ENCODE measurements at regions not wholly inside any gene's neighbourhood (a gene's known extent, or its start where the extent isn't known, plus 50 kb on each side); places are given as distances from the start of the nearest gene placed in this dataset.

DNA sequence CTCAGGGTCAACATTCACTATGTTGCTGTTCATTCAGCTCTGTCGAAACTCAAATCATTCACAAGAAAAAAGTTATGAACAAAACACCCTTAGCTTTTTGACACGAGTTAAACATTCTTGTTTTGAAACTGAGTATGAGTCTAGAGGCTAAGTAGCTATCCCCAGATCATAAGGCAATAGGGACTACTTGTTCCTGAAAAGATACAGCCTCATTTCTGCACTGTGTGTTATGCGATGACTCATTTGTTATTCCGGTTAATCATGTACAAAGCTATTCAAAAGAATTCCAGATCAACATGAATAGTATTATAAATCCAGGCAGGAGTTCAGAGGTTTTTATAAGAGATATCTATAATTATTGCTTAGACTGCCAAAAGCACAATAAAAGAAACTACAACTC lies 908.0 kb downstream of the QKI start:
- TF ChIP-seq OSR1 (CRISPR knock-in tag; IDR thresholded peaks at IDR 0.05) (no peak), RARB (CRISPR knock-in tag; IDR thresholded peaks at IDR 0.05) (no peak), ARNTL (CRISPR knock-in tag; IDR thresholded peaks at IDR 0.05; ENCODE audit: borderline replicate concordance, low read depth) (no peak), ZC3H10 (CRISPR knock-in tag; IDR thresholded peaks at IDR 0.05) (no peak), ZNF565 (CRISPR knock-in tag; conservative IDR thresholded peaks at IDR 0.05; ENCODE audit: low read depth) (no peak), CREB5 (CRISPR knock-in tag; IDR thresholded peaks at IDR 0.05; ENCODE audit: low read depth) (no peak), ZNF8 (CRISPR knock-in tag; IDR thresholded peaks at IDR 0.05) (no peak), TOX (CRISPR knock-in tag; IDR thresholded peaks at IDR 0.05; ENCODE audit: borderline replicate concordance) (no peak), TCF4 (CRISPR knock-in tag; IDR thresholded peaks at IDR 0.05; ENCODE audit: borderline replicate concordance) (no peak), ZFP30 (CRISPR knock-in tag; IDR thresholded peaks at IDR 0.05) (no peak)
- TF ChIP-seq, protein P1, sequence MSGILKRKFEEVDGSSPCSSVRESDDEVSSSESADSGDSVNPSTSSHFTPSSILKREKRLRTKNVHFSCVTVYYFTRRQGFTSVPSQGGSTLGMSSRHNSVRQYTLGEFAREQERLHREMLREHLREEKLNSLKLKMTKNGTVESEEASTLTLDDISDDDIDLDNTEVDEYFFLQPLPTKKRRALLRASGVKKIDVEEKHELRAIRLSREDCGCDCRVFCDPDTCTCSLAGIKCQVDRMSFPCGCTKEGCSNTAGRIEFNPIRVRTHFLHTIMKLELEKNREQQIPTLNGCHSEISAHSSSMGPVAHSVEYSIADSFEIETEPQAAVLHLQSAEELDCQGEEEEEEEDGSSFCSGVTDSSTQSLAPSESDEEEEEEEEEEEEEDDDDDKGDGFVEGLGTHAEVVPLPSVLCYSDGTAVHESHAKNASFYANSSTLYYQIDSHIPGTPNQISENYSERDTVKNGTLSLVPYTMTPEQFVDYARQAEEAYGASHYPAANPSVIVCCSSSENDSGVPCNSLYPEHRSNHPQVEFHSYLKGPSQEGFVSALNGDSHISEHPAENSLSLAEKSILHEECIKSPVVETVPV (CRISPR knock-in tag; IDR thresholded peaks at IDR 0.05), result no peak
- TF ChIP-seq, protein P2, sequence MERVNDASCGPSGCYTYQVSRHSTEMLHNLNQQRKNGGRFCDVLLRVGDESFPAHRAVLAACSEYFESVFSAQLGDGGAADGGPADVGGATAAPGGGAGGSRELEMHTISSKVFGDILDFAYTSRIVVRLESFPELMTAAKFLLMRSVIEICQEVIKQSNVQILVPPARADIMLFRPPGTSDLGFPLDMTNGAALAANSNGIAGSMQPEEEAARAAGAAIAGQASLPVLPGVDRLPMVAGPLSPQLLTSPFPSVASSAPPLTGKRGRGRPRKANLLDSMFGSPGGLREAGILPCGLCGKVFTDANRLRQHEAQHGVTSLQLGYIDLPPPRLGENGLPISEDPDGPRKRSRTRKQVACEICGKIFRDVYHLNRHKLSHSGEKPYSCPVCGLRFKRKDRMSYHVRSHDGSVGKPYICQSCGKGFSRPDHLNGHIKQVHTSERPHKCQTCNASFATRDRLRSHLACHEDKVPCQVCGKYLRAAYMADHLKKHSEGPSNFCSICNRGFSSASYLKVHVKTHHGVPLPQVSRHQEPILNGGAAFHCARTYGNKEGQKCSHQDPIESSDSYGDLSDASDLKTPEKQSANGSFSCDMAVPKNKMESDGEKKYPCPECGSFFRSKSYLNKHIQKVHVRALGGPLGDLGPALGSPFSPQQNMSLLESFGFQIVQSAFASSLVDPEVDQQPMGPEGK (CRISPR knock-in tag; IDR thresholded peaks at IDR 0.05; ENCODE audit: borderline replicate concordance), result no peak

Measured in SK-N-SH treated with all-trans-retinoic acid at 6 μM for 48 hours (cell line).